HG03342 (cell line): ENCODE measurements at regions not wholly inside any gene's neighbourhood (a gene's known extent, or its start where the extent isn't known, plus 50 kb on each side); places are given as distances from the start of the nearest gene placed in this dataset.
"Not testable (repeated sequence)": the region's sequence is repeated elsewhere in the genome, so short reads cannot be mapped to it uniquely, and the experiment has no call there.

ENCODE experiments used
- ATAC-seq: cut with Tn5 transposase; IDR thresholded peaks from one replicate; pipeline ENCODE4 v1.9.1; 2021; ENCODE audit warnings: mild to moderate bottlenecking, moderate library complexity; ENCODE audit not compliant: unreplicated experiment

DNA sequence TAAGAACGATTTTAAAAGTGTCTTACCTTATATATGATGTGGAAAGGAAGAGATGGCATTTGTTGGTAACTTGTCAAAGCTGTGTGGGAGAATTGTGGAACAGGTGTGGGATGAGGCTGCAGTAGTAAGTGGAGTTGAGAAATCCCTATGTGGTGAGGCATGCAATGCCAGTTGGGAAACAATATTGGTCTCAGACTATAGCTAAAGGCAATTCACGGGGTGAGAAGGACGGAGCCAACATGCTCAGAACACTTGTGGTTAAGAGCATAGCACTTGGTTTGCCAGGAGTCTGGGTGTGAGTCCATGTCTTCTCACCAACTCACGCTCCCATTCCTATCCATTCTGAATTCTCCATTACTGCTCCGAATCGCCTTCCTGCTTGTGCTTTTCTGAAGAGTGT lies 615.6 kb upstream of the ADAMTS9 start:
- no peak for ATAC-seq

DNA sequence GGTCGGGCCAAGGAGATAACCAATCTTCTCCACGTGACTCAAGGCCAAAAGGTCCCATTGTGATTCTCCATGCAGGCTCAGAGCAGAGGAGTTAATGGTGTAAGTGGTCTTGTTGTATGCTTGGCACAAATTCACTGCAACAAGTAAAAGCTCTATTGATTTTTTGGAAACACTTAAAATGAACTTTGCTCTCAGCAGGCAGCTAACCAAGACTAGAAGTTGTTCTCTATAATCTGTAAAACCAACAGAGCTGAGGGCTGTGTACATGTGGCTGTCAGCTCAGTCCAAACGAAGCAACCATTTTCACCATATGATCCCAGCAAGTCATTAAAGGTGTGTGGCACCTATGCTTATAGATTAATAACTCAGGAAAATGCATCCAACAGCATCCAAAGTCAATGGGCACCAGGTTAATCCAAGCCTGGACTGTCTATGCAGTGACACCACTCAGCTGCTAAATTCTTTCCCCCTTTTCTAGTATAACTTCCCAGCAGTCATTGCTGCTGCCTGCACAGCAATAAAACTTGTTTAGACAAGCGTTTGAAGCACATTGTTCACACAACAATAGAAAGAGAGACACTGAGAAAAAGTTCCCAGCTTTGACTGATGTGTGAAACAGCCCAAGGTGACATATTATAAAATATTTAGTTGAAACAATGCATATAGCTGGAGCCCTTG lies 603.8 kb upstream of the ADAMTS9 start:
- no peak for ATAC-seq

- no peak for ATAC-seq
Measured at GRCh38 chr3:65288776-65289175, 601.0 kb upstream of the ADAMTS9 start.

DNA sequence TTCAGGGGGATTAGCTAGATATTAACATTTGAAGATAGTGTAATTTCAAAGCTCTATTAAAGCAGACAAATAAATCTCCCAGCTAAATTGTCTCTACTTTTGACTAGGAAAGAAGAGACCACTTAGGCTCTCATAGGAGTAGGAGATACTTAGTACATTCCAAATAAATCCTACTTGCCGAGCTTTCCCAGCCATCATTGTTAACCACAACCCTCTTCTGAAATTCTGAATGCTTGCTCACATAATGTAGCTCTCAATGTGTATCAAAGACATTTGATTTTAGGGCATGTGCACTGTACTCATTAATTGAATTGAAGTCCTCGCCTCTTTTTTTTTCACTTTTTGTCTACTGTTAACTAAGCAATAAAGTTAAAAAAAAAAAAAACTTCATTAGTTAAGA lies 598.2 kb upstream of the ADAMTS9 start:
- ATAC-seq: no peak

DNA sequence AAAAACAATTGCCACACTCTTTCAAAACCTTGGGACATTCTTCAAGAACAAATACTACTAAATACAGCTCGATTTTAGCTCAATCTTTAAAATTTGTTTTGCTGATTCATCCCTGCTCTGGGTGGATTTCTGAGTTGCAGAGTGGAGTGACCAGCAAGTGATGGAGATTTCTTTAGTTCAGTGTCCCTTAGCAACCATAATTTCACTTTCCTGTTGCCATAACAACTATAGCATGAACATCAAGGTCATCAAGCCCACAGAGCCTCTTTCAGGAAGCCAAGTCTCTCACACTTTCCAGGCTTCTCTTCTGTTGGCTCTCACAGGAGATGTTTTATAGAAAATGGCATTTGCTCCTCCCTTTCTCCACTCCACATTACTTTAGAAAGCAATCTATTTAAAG lies 597.2 kb upstream of the ADAMTS9 start:
- no peak for ATAC-seq

DNA sequence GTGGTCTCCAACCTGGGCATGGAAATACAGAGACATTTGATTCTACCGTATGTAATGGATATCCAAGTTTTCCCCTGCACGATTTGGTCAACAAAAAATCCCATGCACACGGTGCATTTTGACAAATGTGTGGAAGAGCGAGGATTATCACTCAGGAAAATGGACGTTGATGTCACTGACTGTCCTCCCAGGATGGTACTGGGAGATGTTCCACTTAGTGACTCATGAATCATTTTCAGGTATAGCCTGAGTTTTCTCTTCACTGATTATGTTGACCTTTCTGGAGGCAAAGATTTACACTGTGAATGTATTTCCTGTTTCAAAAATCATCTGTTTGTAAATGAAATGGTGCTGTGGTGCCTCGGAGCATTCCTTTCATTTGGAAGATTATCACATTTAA lies 596.7 kb upstream of the ADAMTS9 start:
- ATAC-seq: no peak

DNA sequence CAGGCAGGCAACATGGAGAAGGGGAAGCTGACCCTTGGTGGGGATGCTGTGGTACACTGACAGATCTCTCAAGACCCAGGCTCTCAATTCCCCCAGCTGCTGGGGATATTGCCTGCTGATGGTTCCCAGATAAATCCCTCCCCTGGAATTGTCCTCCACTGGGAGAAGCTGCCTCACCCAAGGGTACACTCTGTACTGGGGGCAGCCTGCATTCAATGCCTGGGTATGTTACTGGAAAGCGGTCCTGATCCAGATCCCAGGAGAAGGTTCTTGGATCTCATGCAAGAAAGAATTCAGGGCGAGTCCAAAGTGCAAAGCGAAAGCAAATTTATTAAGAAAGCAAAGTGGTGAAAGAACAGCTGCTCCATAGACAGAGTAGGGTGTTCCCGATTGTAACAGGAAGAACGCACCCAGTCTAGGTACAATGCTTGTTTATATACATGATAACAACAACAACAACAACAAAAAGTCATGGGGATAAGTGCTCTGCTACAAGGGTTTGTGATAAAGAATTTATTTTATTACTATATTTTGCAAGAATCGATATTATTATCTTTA lies 591.5 kb upstream of the ADAMTS9 start:
- no peak for ATAC-seq

DNA sequence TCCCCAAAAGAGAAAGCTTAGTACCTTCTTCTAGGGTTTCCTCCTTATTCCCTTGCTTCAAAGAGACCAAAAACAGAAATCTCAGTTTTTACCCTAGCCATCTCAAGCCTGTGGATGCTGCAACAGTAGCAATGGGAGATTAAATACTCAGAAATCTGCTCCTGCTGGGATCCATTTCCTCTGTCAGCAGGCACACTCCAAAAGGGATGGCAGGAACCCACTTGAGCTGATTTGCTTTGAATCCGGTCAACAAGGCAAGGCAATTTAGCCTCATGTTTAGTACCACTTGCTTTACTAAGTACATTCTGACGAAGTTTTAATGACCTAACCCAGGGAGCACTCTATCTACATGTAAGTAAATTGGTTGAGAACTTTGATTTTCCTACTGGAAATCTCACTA lies 590.0 kb upstream of the ADAMTS9 start:
- no peak for ATAC-seq

DNA sequence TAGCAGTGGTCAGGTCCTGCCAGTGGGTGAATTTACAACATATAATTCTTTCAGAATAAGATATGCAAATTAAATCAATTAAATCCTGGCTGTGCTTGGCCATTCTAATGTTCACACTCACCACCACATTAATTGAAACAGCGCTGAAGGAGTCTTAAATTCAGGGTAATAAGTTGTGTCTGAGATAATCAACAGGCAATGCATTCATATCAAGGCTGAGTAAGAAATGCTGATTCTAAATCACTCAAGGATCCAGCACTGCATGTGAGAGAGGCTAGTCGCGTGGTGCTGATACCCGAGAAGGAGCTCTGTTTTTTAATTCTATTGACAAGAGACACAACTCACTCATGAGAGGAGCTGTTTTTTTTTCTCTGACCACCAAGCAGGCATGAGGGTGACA lies 588.8 kb upstream of the ADAMTS9 start:
- no peak for ATAC-seq

- ATAC-seq: no peak
Measured at GRCh38 chr3:65268426-65268825, 580.6 kb upstream of the ADAMTS9 start.

DNA sequence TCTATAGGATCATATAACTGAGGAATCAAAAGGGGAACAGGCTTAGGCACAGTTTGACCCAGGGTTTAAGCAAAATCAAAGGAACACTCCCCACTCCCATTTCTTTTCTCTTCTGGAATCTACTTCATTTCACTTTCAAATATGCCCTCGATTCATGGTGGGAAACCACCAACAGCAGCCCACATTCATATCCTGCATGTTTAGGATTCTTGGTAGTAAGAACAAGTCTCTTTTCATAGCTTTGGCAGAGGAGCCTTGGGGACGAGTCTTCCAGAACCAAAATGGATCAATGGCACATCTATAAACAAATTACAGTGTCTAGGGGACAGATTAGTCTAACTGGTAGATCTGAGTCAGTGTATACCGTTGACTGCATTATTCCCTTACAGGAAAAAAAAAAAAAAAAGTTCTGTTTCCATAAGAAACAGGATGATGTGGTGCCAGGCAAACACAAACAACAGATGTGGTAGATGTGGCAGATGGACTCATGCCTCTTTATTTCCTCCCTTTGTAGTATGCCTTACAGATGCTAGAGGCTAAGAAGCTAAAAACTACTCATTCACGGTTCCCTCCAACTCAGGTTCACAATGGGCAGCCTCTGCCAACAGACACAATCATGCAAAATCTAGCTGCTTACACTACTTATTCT lies 578.3 kb upstream of the ADAMTS9 start:
- ATAC-seq: no peak

DNA sequence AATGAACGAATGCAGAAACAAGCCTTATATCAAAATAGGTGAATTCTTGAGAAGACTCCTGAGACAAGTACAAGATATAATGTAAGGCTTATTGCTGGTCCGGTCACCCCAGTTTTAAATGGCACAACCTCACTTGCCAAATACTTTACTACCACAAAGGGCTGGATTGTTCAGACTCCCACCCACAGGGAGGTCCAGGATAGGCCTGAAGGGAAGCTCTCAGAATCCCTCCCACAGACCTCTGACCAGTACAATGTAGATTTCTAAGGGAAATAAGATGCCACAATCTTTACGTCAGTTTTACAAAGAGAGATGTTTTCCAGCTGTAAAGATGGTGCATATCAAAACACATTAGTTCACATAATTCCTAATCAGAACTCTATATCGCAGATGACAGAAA lies 577.7 kb upstream of the ADAMTS9 start:
- ATAC-seq: no peak

DNA sequence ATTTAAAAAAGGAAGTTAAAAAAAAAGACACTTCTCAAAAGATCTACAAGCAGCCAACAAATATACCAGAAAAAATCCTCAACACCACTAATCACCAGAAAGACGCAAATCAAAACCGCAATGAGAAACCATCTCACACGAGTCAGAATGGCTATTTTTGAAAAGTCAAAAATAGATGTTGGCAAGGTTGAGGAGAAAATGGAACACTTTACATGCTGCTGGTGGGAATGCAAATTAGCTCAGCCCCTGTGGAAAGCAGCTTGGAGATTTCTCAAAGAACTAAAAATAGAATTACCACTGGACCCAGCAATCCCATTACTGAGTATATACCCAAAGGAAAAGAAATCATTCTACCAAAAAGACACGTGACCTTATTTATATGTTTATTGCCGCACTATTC lies 574.7 kb upstream of the ADAMTS9 start:
- ATAC-seq: no peak

- no peak for ATAC-seq
Measured at GRCh38 chr3:65259946-65260345, 572.1 kb upstream of the ADAMTS9 start.

GRCh38 chr3:65252914-65253313 lies 565.1 kb upstream of the ADAMTS9 start:
- not testable (repeated sequence) for ATAC-seq

DNA sequence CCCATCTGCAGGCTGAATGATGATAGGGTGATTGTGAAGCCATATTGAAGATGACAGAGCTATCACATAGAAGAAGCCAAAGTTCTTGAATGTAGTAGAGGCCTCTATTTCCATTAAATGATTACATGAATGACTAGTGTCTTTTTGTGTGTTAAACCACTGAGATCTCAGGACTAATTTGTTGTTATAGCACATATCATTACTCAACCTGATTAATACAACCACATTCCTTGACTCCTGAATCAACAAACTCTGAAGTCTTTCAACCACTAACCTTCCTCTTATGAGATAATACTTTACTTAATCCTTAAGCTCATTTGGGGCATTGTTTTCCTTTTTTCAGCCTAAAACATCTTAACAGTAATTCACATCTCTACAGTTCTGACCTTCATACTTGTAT lies 564.5 kb upstream of the ADAMTS9 start:
- no peak for ATAC-seq

DNA sequence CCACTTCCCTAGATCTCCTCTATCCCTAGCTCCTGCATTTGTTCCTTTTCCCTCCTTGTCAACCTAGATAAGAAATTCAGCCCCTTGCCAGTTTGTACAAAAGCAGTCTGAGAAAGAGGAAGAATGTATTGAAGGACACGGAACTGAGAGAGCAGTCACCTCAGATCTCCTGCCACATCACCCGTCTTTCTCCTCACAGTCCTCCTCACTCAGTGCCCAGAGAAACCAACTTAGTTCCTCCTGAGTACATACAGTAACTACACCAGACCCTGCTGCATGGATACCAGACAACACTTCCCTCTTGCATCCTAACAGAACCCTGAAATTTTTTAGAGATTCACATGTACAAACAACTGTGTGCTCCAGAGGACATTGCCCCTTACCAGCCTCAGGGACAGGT lies 563.6 kb upstream of the ADAMTS9 start:
- ATAC-seq: no peak

- no peak for ATAC-seq
Measured at GRCh38 chr3:65246561-65246960, 558.8 kb upstream of the ADAMTS9 start.

GRCh38 chr3:65245133-65246063 lies 557.6 kb upstream of the ADAMTS9 start:
- no peak for ATAC-seq

DNA sequence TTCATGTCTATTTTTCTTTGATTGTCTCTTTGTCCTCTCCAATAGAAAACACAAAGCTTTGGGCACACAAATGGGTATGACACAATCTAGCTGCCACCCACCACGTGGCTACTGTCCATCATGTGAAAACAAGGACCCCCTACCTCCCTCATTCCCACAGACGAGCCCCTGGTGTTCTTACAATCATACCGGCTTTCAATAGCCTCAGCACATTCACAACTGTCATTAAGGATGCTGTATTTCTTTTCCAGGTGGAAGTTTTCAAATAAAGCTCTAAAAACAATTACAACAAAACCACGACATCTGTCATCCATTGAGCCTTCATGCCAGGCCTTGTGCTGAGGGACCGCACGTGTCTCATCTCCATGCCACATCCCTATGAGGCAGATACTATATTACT lies 552.6 kb upstream of the ADAMTS9 start:
- ATAC-seq: no peak

- no peak for ATAC-seq
Measured at GRCh38 chr3:65238652-65239051, 550.9 kb upstream of the ADAMTS9 start.

DNA sequence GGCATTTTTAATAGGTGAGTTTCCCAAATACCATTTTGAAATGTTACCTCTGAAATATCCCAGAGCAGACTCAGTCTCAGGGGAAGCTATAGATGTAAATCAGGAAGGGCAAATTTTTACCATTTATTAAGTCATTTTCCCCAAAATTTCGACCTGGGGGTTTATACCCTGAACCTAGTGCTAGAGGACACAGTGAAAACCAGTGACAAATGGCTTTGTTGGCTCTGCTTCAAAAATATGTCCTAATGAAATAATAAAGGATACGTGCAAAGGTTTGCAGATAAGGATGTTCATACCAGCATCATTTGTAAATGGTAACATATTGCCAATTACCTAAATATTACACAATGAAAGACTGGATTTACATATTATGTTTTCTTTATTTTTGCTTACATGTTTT lies 546.7 kb upstream of the ADAMTS9 start:
- no peak for ATAC-seq
